Stimulated activated CD4-positive, alpha-beta T cell treated with anti-CD3 and anti-CD28 coated beads, TNF-alpha, amount 100 ng/mL, for 4 hours (primary cell): ENCODE measurements at regions not wholly inside any gene's neighbourhood (a gene's known extent, or its start where the extent isn't known, plus 50 kb on each side); places are given as distances from the start of the nearest gene placed in this dataset.

Experiments used
- DNase-seq, 3 experiments: peaks; one replicate each; pipeline ENCODE4 v3.0.0-alpha.2; 2020; ENCODE audit warnings: low read depth in 3 of 3

DNA sequence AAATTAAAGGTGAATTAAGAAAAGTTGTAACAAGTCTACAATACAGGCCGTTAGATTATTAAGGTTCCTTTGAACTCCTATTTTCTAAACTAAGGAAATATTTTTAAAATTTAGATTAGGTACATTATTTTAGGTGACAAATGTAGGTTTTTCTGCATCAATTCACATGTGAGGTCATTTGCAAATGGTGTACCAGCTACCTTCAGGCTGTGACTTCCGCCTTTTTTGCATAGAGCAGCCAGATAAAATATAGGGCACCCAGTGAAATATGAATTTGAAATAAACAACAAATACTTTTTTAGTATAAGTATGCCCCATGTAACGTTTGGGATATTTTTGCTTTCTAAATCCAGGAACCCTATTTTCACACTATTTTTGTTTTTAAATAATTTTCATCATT is 544.0 kb downstream of the LMO4 start:
- DNase-seq = no peak

DNA sequence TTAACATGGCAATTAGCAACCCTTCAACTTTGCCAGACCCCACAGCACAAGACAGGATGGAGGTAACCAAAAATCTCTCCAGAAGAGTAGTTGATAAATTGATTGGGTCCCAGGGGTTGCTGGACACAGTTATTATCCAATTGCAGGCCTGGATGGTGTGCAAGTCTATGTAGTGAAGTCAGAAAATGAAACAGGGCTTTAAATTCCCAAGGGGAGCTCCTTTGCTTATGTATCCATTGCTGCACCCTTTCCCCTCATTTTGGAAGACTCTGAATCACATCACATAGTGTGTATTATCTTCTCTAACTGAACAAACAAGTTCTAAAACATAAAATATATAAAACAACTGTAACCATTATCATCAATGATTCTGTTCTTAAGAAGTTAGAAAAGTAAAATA is 550.2 kb downstream of the LMO4 start:
- DNase-seq = no peak

DNA sequence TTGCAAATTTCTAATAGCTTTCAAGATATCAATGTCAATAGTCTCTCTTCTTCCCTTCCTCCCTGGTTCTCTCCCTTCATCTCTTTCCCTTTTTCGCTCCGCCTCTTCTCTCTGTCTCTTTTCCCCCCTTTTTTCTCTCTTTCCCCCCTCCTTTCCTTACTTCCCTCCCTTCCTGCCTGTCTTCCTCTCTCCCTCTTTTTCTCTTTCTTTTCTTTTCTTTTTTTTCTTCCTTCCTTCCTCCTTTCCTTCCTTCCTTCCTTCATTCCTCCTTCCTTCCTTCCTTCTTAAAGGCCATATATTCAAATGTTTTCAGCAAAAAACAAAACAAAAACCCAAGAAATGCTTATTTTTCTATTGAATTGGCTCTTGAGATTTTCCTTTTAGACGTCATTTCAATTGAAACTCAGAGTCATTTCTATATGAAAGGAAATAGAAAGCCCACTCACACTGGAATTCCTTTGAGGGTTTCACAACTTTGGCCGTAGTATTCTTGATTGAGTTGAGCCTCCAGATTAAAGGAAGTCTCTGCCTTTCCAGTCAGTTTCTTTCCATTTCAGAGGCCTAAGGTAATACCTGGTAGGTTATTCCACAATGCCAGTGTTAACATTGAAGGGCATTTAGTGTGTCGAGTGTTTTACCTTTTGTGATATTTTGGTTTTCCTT is 551.5 kb downstream of the LMO4 start:
- no peak for DNase-seq

DNA sequence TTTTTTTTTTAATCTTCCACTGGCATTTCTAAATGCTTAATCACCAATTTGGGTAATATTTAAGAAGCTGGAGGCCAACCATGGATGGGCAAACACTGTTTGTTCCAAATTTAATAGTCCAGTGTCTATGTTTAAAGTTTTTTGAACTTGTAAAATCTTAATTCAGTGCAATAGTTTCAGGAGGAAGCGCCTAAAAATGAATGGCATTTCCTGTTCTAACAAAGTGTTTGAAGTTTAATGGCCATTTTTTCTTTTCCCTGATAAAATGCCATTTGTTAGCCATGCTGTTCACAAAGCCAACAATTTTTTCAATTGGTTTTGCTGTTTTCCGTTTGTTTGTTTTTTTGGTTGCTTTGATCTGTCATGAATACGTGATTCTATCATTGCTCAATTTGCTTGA is 552.1 kb downstream of the LMO4 start:
- DNase-seq = no peak

DNA sequence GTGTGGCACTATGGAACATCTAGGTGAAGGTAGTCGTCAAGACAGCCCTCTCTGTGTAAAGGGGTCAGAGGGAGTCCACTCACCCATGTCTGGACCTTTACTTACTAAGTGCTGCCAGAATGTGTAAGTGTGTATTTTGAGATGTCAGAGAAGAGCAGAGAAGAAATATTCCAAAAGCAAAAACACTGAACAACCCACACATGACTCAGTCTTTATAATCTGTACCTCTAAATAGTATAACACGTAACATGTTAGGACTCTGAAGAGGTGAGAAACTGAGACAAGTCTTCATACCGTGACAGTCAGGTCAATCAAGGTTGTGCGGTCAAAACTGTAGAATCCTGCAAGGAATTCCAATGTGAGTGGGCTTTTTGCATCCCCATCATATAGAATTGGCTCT is 555.2 kb downstream of the LMO4 start:
- DNase-seq = no peak

DNA sequence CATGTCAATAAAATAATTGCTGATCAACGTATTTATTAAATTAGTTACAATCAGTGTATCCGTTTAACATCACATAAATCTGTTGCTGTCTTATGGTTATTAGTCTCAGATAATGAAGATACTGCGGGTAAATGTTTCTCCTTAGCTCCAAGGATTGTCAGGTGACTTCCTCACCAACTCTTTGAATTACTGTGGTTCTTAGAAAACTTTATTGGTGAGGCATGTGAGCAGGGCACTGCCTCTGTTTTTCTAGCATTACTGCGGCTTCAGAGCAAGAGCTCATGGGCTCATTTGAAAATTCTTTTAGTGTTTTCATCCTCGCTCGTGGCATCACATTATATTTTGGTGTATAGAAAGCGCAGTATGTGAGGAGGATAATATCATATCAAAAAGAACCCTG is 555.9 kb downstream of the LMO4 start:
- no peak for DNase-seq

DNA sequence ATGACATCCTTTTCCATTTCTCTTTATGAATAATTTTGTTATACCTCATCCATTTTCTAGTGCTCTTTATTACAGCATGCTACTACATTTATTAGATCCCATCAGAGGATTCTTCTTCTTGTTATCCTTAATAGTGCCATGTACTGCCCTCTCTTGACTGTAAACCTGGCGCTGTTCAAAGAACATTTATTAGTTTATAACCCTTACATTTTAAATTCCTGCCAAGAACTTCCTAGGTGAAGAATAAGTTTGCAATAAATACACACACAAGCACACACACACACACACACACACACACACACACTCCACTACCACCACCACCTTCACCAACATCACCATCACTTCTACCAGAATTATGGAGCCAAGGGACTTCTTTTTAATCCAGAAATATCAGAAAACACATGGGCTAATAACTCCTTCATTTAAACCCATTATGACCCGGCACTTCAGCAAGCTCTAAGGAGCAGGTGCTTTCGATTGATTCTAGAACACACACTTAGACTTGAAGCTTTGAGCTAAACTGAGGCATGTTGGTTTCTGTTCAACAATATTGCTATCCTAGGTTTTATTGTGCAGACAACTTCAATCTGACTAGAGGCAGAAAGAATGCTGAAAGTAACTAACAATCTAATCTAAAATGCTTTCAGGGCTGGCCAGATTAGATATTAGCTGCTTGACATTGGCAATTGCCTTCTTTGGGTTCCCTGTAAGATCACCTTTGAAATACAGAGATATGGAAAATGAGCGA is 556.8 kb downstream of the LMO4 start:
- DNase-seq = no peak

DNA sequence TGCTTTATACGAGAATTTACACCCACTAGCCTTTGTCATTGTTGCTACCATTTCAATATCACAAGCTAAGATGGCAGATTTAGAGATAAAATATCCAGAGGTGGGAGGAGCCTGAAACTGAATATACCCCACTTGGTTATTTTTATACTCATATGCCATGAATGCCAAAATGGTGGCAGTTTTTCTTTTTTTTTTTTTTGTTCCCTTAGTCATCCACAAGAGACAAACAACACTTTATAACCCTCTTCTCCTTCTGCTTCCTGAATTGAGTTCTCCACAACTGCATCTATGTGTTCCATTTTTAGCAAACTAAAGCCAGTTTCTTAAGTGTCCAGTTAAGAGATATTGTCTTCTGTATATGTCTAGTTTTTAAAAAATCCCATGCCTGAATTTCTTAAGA is 558.4 kb downstream of the LMO4 start:
- no peak for DNase-seq

DNA sequence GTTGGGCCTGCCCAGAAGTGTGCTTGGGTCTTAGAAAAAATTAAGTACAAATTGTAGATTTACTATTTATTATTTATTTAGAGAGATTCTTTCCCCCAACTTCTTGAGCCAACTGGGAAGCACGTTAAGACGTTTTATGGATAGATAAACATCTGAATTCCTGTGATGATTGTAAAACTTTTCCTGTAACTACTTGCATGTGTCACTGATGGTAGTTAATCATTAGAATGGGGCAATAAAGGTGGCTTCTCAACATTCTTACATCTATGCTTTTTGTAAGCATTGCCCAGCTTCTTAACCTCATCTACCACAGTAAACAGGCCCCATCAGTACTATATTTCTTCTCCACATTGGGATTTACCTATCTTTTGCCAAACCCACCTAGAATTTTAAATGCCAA is 559.8 kb downstream of the LMO4 start:
- DNase-seq = no peak

DNA sequence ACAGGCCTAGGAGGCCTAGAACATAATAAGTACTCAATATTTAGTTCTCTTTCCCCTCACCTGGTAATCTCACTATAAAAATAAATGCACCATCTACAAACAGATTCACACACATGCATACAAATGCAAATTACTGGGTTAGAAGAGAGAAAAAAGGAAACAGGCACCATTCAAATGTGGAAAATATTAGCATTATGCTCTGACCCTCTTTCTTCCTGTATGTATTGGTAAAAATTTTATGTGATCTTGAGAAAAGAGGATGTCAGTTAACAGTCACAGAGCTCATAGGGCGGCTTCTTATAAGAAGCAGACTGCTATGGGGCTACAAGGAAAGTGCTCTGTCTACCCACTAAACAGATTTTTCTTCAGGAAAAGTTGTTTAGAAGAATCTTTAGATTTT is 565.4 kb downstream of the LMO4 start:
- DNase-seq = no peak

DNA sequence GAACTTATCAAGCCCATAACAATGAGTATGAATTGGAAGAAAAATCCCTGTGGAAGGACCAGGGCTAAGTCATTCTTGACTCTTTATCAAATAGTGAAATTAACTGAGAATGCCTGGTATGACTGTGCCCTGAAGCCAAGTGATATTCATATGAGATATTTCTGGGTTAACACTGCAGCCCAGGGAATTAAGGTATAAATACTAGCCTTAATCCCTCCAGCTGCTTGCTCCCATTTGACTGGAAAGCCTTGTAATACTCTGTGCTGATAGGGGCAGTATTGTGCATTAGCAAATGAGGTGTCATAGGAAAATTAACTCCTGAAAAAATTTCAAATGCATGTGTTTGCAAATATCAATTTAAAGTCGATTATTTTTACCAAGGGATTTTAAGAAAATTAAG is 568.8 kb downstream of the LMO4 start:
- DNase-seq = no peak

DNA sequence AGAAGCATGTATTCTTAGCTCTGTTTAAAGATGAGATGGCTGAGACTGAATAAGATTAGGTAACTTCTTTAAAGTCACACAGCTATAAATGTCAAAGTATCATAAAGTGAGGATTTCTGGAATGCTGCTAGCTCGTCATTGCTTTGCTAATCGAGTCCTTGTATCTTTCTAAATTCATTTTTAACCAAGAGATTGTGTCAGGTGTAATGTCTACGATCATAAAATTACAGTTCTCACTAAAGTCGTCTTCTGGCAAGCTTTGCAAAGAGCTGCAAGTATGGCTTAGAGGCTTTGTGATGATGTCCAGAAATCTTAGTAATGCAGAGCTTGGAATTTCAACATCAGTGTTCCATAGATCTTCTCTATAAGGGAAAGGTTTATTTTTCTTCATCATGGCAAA is 569.8 kb downstream of the LMO4 start:
- DNase-seq = no peak

DNA sequence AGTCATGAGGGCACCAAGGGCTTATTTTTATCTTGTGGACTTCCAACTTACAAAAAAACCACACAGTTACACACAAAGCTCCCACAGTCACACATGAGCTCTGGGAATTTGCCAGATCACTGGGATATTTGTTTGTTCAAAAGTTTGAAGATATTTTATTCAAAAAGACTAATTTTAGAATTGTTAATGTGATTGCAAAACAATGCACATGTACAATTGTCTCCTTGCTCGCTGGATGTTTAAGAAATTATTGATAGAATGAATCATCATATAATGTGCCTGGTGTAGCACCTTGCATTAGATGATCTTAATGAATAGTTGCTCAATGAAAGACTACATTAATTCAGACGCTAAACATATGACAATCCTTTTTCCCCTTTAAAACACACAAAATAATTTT is 570.3 kb downstream of the LMO4 start:
- DNase-seq = no peak

DNA sequence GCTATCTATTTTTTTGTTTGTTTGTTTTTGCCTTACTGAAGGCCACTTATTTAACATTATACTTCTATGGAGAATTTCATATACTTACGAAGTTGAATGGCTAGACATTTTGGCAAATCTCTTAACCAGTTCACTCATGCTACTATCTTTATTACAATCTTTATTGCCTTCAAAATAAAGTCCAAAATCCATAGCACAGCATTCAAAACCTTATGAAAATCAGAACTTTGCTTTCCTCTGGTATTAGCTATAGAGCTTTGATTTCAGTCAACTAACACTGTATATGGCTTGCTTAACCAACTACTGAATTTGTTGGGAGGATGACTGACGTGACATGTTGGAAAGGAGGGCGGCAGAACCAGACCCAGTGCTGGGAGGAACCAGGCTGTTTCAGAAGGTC is 571.1 kb downstream of the LMO4 start:
- no peak for DNase-seq

DNA sequence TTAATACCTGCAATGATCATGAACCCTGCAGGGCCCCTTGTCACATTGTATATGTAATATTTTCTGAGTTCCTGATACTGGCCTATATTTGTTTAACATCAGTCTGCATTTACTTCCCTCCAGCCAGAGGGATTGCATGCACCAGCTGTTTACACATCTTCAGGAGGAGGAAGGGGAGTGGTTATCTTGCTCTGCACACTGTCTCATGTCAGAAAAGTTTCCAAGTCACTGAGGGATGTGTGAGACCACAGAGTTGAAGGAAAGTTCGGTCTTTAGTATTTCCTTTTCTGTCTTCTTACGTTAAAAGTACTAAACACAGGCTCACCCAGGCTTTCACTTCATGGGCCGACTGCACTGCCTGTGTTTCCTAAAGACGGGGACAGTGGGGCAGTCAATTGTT is 574.1 kb downstream of the LMO4 start:
- DNase-seq = no peak

DNA sequence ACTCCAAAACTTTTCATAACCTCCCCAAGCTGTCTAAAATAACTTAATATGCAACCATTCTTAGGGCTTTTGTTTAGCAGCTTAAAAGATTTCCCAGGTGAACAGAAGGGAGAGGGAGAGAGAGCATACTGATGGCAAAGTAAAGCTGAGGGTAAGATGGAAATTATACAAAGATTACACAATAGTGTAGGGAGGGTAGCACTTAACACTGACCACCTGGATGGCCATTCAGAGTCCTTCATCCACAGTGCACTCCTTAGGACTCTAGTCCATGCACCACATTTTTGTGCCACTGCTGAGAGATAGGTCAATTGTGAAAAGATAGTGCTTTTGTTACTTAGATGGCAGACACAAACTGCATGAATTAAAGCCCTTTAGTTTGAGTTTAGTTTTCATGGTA is 574.6 kb downstream of the LMO4 start:
- DNase-seq = no peak

DNA sequence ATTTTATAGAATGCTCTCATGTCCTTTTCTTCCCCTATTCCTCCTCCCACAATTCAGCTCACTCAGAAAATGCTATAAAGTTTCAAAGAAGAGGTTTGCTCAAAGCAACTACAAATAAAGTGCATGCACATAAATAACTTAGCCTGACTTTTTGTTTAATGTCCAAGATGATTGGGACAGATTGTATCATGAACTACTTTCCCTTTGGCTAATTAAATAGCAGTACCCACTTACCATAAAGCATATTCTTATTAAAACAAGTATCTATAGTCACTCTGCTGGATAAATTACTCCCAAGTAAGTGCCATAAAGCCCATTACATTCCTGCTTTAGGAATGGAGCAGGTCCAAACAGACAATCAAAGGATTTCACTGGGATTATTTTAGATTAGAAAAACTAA is 576.0 kb downstream of the LMO4 start:
- no peak for DNase-seq

DNA sequence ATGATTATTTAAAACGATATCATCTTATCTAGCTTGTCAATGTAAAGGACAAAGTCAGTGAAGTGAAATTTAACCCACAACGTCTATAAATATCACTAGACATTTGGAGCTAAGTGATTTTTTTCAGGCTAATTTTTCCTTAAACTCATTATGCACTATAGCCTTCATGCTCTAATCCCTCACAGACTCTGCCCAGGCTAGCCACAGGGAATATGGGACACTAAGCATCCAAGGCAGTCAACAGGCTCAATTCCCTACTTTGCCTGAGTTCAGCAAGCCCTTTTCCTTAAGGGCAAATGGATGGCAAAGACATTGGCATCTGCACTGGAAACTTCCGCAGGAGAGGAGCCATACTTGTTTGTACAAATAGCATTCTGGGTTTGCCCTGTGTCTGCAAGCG is 577.0 kb downstream of the LMO4 start:
- DNase-seq = no peak

DNA sequence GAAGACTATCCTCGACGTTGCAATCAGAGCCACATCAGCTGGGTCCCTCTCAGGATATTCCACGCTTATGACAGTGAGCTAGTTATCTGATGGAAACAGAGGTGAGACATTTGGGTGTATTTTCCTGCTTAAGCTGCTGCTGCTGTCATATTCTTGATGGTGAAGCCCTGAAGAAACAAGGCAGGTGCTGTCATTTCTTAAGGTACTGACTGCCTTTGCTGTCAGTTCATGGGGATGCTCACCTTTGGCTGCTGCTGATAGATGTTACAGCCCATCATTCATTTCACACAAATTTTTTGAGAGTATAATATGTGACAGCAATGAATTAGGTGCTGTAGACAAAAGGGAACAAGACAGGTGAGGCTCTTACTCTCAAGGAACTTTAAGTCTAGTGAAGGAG is 577.4 kb downstream of the LMO4 start:
- DNase-seq = no peak

DNA sequence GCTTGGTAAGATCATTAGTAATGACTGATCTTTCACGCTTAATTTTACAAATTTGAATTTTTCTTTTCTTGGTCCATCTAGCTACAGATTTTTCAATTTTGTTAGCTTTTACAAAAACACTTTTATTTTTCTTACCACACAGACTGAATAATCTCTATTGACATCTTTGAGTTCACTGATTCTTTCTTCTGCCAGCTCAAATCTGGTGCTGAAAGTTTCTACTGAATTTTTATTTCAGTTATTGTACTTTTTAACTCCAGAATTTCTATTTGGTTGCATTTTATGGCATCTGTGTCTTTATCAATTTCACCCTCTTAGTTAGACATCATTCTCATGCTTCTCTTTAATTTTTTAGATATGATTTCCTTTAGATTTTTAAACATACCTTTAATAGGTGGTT is 584.7 kb downstream of the LMO4 start:
- no peak for DNase-seq

DNA sequence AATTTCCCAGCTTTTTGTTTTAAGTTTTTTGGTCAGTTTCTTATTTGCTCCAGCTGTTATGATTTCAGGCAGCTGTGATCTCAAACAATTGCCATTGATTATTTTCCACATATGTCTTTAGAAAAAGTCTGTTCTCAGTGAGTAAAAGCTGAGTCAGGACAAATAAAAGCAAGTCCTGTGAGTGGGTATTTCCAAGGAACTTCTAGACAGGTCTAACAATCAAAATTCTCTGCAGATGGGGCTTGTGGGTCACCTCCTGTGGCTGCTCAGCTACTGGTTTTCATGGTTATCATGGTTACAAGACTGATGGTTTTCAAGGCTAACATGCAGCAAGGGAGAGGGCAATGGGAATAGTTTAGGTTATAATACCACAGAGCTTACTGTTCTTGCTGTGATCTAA is 585.7 kb downstream of the LMO4 start:
- no peak for DNase-seq

DNA sequence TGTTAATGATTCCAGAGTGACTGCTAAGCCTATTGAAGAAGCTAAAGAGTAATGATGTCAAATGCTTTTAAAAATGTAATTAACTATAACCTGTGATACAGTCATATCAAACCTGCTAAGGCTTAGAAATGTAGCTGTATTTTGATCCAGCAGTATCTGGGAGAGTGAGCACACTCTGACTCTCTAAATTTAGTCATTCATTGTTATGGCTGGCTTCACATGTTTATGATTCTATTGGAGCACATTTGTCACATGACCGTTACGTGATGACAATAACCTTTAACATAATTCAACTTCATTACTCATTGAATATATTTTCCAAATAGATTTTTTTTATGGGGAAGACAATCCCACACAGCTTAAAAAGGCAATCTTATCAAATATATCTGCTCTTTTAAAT is 587.1 kb downstream of the LMO4 start:
- no peak for DNase-seq

DNA sequence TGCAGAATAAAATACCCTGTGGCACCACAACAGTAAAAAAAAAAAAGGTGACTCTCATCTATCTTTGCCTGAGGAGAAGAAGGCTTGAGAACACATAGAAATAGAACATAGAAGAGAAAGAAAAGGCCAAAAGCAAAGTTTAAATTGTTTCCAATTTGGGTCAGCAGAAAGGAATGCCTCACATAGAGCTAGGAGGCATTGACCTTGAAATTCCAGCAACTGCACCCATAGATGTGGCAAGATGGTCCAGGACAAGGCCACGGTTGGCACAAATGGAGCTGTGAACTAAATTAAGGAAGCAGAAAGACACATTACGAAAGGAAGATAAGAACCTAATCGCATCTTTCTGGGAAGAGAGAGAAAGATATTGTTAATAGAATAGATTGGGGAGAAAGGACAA is 588.3 kb downstream of the LMO4 start:
- DNase-seq = no peak

DNA sequence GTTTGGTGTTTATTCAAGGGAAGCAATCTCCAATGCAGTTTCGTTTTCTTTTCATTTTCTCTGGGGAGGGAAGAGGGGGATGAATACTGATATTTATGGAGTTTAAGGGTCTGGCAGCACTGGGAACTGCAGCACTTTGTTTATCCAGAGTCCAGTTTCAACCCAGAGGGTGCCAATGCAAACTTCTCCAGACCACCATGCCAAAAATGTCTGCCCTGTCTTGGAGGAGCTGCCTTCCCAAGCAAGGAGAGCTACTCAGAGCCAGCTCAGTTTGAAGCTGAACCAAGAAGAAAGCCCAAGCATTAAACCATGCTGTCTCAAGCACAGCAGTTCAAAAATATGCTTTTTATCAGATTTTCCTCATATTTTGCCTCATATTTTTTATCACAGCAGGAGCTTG is 589.7 kb downstream of the LMO4 start:
- DNase-seq = no peak
